Stimulated activated naive CD8-positive, alpha-beta T cell treated with anti-CD3 and anti-CD28 coated beads, Interleukin-15, Interleukin-2, amounts not matched to agents 100 U/mL and 50 U/mL, for 24 hours (primary cell): ENCODE measurements at regions not wholly inside any gene's neighbourhood (a gene's known extent, or its start where the extent isn't known, plus 50 kb on each side); places are given as distances from the start of the nearest gene placed in this dataset.
"Not testable (repeated sequence)": the region's sequence is repeated elsewhere in the genome, so short reads cannot be mapped to it uniquely, and the experiment has no call there.

Experiments
- ATAC-seq: fragments of 150-1000 bp; cut with Tn5 transposase; one replicate; pipeline ENCODE4 v1.10.0; 2021
- DNase-seq: peaks from one replicate; pipeline ENCODE4 v3.0.0; 2021

DNA sequence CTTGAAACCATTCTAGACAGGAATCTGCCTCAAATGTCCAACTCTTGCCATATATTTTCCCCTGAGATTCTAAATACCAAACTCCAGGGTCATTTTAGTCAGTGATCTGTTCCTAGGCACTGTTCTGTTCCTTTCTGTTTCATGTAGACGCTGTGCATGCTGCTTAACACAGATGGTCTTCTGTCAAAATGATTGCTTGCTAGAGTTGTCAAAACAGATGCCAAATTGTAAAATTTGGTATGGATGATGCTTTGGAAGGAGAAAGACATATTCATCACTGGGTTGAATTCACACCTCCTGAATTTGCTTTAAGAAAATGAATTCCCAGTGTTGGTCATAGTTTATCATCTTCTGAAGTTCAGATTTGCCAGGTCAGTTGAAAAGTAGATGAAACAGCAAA, 425.9 kb downstream of the ETS1 start:
- ATAC-seq (no peak), DNase-seq (no peak)

DNA sequence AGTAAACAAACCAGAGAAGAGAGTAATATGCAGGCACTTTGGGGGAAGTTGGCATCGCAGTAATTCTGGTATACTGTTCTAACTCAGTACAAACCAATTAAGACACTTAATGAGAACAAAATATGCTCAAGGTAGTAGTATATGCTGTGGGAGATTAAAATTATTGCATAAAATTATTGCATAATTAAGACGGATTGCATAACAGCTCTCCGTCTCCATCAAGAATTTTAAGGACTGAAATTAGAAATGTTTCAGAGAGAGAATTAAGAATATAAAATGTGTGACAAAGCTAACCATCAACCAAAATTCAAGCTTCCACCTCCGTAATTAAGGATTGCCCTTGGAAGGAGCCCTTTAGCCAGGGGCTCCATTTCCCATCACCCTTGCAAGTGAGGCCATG, 428.5 kb downstream of the ETS1 start:
- no peak for DNase-seq
- no peak for ATAC-seq

DNA sequence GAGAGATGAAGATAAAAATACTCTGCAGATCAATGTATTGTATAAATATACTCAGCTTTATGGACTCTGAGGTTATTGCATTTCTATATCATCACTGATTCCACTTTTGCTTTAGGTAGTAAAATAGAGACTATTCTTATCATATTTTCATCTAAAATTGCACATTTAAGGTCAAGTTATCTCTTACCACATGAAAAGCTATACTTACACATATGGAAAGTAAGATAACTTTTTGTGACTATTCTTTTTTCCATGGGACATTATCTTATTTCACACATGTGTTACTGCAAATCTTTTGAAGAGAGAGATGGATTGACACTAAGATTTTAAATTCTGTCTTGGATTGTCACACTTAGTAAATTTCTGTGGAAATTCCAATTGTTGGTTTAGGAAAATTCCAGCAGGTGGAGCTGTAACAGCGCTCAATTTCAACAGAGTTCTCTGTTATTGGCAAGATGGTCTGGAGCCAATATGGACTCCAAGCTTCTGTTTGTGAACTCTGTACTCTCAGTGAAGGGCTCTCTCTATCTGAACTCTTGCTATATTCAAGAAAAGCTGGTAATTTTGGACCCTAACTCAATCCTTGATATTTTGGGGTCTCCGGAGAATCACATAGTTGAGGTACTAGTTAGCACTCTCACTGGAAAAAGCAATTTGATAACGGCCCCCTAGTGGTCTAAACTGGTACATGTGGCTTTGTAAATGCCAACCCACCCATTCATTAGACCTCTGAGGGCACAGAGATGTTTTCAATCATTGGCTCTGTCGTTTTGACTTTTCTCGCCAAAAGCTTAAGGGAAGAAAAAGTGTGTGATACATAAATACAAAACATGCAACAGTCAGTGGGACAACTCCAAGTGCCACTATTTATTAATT, 429.7 kb downstream of the ETS1 start:
- ATAC-seq, result peak; percentile 82
- peak; percentile 72 for DNase-seq

DNA sequence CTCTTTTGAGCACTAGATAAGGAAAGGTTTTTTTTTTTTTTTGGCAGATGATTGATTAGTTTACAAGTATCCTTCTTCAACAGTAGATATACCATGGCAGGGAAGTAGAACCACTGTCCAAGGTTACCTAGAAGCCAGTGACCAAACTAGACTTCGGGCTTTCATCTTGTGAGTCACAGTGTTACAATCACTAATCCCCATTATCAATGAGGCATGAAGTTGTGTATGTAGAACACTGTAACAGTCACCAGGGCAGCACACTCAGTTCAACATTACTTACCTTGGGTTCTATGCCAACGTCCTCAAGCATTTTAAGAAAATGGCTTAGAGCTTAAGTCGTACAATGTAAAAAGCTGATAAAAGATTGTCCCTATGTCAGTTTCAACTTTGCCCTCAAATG, 430.9 kb downstream of the ETS1 start:
- ATAC-seq (no peak), DNase-seq (no peak)

DNA sequence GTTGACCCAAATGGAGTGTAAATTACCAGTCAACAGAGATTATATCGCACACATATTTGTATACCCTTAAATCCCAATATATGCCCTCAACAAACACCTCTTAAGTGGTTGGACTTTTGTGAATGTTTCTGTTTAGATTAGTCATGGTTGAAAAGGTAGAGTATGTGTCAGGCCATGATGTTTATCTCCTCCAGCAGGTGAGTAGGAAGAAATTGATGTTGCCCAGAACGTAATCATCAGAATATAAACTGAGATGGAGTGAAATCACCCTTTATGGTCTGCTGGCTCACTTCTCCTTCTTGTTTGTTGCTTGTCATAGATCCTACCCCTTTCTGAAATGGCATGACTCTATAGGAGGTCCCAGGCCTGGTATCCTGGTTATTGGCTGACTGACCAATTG, 431.8 kb downstream of the ETS1 start:
- DNase-seq (no peak), ATAC-seq (no peak)

DNA sequence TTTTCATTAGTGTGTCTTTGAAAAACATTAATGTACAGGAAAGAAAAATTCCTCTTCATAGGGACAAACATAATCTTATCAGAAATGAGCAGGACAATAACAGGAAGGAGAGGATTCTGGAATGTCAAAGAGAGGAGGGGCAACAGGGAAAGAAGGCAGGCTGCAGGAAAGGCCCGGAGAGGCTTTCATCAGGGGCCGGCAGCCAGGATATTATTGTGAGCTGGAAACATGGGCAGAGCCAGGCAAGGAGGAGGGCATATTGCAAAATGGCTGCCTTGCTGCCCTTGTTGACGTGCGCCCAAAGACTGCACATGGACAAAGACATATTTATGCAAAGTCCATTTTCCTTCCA, 433.7 kb downstream of the ETS1 start:
- no peak for DNase-seq
- no peak for ATAC-seq

DNA sequence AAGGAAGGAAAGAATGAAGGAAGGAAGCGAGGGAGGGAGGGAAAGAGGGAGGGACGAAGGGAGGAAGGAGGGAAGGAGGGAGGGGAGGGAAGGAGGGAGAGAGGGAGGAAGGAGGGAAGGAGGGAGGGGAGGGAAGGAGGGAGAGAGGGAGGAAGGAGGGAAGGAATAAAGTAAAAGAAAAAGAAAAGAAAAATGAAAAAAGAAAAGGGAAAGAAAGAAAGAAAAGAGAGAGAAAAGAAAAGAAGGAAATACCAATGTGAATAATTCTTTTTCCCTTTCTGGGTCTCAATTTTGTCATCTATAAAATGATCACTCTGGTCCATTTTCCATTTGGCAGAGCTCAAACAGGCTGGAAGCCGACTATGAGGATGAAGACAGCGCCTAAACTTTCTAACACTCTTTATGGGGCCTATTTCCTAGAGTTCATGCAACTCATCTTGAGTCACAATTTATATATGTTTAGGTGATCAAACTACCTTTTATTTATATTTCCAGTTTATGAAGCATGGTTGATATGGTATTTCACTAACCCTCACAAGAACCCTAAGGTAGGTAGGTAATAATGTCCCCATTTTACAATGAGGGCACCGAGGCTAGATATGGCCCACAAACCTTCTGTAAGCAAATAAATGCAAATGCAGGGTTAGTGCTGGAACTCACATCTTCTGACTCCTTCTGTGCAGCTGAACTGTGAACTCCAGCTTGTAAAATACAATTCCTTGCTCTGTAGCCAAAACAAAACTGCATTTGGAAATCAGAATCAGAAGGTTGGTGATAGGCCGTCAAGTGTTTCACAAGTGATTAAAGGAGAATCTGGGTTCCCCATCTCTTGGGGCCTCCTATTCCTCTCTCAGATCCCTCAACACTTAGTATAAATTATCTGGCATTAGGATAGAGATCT, 434.3 kb downstream of the ETS1 start:
- no peak for ATAC-seq
- DNase-seq, result no peak

DNA sequence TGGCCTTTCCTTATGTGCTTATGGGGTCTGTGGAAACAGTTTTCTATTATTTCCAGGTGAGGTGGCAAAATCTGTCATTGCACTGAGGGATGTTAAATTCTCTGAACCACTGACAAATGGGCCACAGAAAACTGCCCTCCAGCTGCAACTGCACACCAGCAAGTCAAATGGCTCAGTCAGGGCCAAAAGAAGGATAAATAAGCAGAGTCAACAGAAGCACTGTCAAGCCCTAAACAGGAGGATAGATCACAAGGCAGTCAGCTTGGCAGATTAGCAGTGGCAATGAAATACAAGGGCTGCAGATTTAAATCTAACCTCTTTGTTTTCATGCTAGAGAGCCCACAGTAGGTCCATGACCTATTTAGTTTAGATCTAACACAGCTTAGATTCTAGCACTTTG, 435.6 kb downstream of the ETS1 start:
- DNase-seq (no peak), ATAC-seq (no peak)

DNA sequence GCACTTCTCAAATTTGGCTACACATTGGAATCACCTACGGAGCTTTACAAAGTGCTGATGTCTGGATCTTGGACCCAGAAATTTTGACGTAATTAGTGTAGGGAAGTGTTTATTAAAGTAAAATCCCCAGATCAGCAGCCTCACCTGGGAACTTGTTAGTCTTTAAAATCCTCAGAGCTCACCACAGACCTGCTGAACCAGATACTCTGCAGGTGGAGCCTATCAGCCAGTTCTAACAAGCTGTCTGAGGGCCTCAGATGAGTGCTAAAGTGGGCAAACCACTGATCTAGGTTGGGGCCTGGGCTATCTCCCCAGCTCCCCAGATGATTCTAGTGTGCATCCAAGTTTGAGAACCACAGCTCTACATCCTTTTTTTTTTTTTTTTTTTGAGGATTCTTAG, 436.0 kb downstream of the ETS1 start:
- ATAC-seq (no peak), DNase-seq (no peak)

DNA sequence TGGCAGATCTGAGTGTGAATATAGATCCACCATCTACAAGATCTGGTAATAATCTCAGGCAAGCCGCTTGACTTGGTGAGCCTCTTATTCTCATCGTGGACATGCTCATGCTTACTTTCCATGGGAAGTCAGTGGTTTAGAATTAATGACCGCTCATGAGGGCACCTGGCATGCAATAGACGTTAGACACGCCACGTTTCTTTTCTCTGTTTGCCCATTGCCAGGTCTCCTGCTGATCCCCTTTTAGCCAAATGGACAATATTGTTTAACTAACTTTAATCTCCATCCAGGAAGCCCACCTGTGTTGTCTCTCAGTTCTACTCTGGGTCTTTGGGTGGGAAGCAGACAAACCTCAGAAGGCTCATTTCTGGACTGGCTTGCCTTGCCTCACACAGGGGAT, 439.1 kb downstream of the ETS1 start:
- ATAC-seq (no peak), DNase-seq (no peak)

DNA sequence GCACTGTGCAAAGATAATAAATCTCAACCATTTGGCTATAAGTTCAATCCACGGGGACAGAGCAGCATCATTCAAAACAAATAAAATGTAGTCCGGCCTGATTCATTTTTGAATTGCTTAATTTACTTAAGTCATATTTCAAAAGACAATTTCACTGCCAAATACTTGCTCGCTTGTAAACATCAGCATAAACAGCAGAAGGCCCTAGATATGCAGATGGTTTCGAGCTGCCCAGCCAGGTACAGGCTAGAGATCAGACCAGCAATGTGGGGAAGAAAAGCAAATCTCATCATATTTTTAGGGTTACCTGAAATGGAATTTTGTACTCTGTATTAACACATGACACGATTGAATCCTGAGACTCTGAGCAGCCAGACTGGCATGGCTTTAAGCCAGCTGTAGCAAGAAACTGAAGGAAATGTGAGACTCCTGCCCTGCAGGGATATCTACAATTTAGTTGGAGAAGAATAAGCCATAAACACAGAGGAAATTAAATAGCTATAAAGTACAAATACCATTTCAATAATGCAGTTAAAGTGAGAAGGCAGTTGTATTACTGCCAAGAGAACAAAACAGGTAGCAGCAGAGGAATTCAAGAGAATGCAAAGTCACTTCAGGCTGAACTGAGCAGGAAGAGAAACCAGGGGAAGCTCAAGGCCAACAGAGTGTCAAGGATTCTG, 440.3 kb downstream of the ETS1 start:
- no peak for DNase-seq
- ATAC-seq, result no peak

DNA sequence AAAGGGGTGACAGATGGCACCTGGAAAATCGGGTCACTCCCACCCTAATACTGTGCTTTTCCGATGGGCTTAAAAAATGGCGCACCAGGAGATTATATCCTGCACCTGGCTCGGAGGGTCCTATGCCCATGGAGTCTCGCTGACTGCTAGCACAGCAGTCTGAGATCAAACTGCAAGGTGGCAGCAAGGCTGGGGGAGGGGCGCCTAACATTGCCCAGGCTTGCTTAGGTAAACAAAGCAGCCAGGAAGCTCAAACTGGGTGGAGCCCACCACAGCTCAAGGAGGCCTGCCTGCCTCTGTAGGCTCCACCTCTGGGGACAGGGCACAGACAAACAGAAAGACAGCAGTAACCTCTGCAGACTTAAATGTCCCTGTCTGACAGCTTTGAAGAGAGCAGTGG, 447.1 kb downstream of the ETS1 start:
- not testable (repeated sequence) for DNase-seq

DNA sequence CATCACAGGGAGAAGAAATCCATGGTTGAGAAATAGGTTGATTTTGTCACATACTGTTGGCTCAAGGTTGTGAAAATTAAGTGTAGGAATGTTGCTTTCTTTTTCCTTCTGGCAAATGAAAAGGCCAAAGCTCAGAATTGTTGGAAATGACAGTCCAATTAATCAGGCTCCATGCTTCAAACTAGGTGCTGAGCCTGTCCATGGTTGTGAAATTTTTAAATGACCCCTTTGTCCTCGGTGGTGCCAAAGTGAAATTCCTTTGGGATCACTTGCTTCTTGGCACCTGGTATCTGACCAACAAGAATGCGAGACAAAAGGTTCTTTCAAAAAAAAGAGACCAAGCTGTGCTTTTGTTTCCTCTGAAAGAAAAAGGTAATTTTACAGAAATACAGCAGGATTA, 451.9 kb downstream of the ETS1 start:
- ATAC-seq (no peak), DNase-seq (no peak)

More for the DNA sequence above, 447.1 kb downstream of the ETS1 start:
- not testable (repeated sequence) for ATAC-seq

DNA sequence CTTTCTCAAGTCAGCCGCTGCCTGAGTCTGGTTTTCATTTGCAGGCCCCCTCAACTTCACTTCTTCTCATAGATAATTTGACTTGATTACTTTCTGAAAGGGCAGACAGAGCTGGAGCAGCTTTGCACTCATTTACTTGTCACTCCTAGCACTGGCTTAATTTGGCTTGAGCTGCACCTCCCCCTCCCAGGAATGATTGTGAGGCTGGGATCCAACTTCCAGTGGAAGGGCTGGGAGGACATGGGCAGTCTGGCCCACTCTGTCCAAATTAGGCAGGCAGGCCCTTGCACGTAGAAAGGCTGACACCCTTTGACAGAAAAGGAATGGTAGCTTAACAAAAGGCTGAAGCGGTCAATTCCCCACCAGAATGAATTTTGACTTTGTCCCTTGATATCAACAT, 453.9 kb downstream of the ETS1 start:
- no peak for DNase-seq

DNA sequence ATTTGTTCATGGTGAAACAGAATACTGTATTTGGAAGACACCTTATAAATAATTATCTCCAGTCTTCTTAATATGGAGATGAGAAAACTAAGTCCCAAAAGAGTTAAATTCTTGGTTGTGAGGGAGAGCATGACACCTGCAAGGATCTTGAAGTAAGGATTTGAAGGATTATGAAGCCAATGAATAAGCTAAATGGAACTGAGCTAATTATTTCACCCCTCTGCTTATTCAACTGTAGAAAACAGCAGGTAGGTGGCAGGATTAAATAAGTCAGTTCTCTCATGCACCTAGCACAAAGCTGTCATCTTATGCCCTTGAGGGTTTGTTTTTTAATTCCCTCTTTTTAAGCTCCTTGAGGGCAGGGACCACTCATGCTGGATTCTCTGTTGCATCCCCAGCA, 457.3 kb downstream of the ETS1 start:
- no peak for ATAC-seq
- no peak for DNase-seq

More for the DNA sequence above, 453.9 kb downstream of the ETS1 start:
- ATAC-seq, result no peak

DNA sequence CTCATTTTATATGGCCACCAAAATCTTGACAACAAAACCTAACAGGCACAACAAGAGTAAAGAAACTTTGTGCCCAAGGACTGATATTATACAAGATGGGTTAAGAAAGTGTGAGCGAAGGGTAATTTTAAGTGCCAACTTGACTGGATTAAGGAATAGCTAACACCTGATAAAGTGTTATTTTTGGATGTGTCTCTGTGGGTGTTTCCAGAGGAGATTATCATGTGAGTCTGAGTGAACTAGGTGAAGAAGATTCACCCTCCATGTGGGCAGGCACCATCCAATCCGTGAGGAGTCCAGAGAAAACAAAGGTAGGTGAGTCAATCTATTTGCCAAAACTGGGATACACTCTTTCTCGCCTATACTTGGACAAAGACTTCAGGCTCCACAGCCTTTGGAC, 461.6 kb downstream of the ETS1 start:
- DNase-seq (no peak), ATAC-seq (no peak)

DNA sequence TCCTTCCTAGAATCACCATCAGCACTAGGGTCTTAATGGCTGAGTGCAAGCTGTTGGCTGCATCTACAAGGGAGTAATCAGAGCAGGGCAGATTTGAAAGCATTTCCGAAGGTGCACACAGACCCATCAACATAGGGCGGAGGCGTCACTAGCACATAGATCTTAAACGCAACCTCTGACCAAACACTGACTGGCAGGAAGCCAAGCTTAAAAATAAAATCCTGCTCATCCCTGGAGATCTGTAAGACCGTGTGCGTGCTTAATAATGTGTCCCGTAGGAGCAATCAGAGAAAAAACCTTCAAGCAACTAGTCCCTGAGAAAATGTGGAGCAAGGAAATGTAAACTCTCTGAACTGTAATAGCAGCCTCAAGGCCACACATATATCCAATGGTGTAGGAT, 470.5 kb downstream of the ETS1 start:
- DNase-seq, result no peak
- no peak for ATAC-seq

DNA sequence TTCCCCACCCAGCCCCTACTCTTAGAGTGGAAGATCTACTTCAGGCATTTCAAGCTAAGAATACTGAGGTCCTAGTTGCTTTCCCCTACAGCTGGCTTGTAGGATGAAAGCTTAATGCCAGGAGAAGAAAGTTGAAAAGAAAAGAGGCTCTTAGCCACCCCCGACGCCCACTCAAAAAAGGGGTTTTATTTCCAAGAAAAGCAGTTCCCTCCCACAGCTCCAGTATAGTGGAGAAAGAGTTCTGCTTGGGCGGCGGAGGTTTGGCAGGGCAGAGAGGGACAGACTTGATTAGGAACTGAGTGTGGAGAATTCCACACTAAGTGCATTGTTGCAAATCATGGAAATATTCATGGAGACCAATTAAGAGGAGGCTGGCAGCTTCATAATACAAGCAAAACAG, 470.9 kb downstream of the ETS1 start:
- DNase-seq (no peak), ATAC-seq (no peak)

DNA sequence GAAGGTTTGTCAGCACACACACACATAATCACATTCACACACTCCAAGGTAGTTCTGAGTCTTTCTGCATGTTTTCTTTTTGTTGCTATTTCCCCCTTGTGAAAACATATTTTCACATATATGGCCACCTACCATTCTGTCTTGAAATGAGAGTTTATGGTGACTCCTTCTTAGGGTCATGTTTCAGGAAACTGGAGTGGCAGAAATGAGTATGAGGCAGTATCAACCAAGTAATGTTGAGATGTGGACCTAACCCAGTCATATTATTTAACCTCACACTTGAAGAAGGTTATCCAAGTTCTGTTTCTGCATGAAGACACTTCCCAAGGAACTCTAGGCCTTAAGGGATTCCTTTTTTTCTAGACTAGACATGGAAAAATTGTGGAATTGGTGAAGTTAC, 481.4 kb downstream of the ETS1 start:
- DNase-seq (no peak), ATAC-seq (no peak)

DNA sequence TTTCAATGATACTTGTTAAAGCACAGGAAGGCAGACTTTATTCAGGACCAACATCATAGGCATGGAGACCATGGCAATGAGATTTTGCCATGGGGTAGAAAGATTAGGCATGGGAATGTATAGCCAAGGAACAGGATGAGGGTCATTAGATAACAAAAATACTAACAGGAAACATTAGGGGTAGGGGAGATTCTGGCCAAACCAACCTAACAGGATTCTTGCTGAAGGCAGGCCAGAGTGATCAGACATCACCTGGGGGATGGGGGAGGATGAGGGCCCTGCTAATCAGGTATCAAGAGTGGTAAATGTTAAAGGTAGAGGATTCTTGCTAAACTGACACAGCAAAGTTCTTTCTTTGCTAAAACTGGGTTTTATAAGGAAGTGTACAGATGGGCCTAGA, 481.8 kb downstream of the ETS1 start:
- DNase-seq, result no peak
- no peak for ATAC-seq

DNA sequence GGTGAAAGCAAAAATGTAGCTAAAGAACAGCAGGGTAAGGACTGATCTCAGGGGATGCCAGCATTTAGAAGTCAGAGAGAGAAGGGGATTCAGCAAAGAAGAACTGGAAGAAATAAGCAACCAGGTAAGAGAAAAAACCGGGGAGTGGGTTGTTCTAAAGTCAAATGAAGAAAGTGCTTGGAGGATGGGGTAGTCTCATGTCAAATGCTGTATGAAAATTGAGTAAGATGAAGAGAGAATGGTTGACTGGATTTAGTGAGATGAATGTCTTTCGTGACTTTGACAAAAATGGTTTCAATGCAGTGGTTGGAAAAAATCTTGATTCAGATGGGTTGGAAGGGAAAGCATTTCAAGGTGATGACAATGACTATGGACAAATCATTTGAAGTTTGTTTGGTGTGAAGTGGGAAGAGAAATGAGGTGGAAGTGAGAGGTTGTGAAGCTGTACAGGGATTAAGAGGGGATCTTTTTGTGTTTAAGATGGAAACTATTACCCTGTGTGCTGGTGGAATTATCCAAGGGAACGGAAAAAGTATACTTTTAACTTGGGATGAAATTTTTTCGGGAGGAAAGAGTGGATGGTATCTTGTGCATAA, 484.0 kb downstream of the ETS1 start:
- DNase-seq, result no peak

DNA sequence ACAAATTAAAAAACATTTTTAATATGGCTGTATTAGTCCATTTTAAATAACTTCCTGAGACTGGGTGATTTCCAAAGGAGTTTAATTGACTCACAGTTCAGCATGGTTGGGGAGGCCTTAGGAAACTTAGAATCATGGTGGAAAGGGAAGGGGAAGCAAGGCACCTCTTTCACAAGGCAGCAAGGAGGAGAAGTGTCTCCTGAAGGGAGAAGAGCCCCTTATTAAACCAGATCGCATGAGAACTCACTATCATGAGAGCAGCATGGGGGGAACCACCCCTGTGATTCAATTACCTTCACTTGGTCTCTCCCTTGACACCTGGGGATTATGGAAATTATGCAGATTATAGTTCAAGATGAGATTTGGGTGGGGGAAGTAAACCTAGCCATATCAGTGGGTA, 488.6 kb downstream of the ETS1 start:
- ATAC-seq, result peak; percentile 72

More for the DNA sequence above, 484.0 kb downstream of the ETS1 start:
- ATAC-seq, result peak; percentile 41

More for the DNA sequence above, 488.6 kb downstream of the ETS1 start:
- DNase-seq, result no peak
